HepG2 (cell line): ENCODE measurements at regions not wholly inside any gene's neighbourhood (a gene's known extent, or its start where the extent isn't known, plus 50 kb on each side); places are given as distances from the start of the nearest gene placed in this dataset.
A peak's percentile ranks its signal among the peaks of the same experiment; 100 is the strongest.
"Not testable (repeated sequence)": the region's sequence is repeated elsewhere in the genome, so short reads cannot be mapped to it uniquely, and the experiment has no call there.

Experiments
- ATAC-seq: fragments of 200-7000 bp; cut with Tn5 transposase; 3 replicates; pipeline ENCODE4 v1.9.1; 2020; ENCODE audit warnings: mild to moderate bottlenecking, moderate library complexity
- BruUV-seq: library from RNA; stranded (reverse); fragments of 400-500 nt; replicated peaks from 2 replicates; lab custom pipeline; 2021; lab: Mats Ljungman, UMichigan
- CTCF ChIA-PET: fragments of 300-600 bp; formaldehyde crosslinking; extraction: SDS; loops from one replicate; lab custom pipeline; 2021; ENCODE audit warnings: low total read pairs, inconsistent platforms, low intra/inter-chr PET ratio; lab: Yijun Ruan, JAX
- POLR2A ChIA-PET: fragments of 350-600 bp; sonication (Branson Sonifier 250); formaldehyde crosslinking; loops from one replicate; lab custom pipeline; 2020; ENCODE audit warnings: antibody characterized with exemption, inconsistent platforms; lab: Yijun Ruan, JAX
- DNase-seq: peaks from one replicate; pipeline ENCODE4 v3.0.0-alpha.2; 2015; ENCODE audit warnings: low spot score
- FAIRE-seq: peaks from 3 replicates; lab custom pipeline; 2011; peaks lifted over from hg19 to GRCh38; lab: Jason Lieb, UNC
- H2AFZ ChIP-seq: one replicate; pipeline ENCODE4 v1.6.1; 2011; ENCODE audit warnings: low read length, inconsistent platforms
- H3K27ac ChIP-seq: fragments of 300-600 bp; 3 replicates; pipeline ENCODE4 v1.8.0; 2011; ENCODE audit warnings: mixed run types, mild to moderate bottlenecking, mixed read lengths, low read length, inconsistent platforms; ENCODE audit not compliant: insufficient read depth; ENCODE audit errors: extremely low read length
- H3K27me3 ChIP-seq, 2 experiments: fragments of 200-600 bp in 1 of 2; 2 replicates in 1 of 2; 3 replicates in 1 of 2; pipeline versions ENCODE4 v1.6.0 to v1.8.0; 2011; ENCODE audit warnings: low read length in 2 of 2, mild to moderate bottlenecking in 2 of 2, moderate library complexity in 2 of 2, inconsistent platforms in 1 of 2; ENCODE audit not compliant: insufficient read depth in 2 of 2, control insufficient read depth in 1 of 2
- H3K36me3 ChIP-seq, 2 experiments: fragments of 200-600 bp in 1 of 2; replicated peaks in 1 of 2; 2 replicates in 1 of 2; 3 replicates in 1 of 2; pipeline versions ENCODE4 v1.5.1 to v1.8.0; 2011; ENCODE audit warnings: low read length in 2 of 2, inconsistent platforms in 1 of 2; ENCODE audit not compliant: insufficient read depth in 2 of 2, control insufficient read depth in 1 of 2
- H3K4me1 ChIP-seq: 2 replicates; pipeline ENCODE4 v1.5.1; 2012; ENCODE audit warnings: low read length, inconsistent platforms; ENCODE audit not compliant: insufficient read depth
- H3K4me2 ChIP-seq: 2 replicates; pipeline ENCODE4 v1.6.0; 2011; ENCODE audit warnings: low read depth, low read length, inconsistent platforms
- H3K4me3 ChIP-seq, 3 experiments: fragments of 200-600 bp in 1 of 3; sonication (generic), shearing (Covaris generic) in 1 of 3; replicated peaks in 1 of 3; 2 replicates each; pipeline ENCODE4 v1.5.1; 2011 to 2016; ENCODE audit warnings: low read length in 3 of 3, inconsistent platforms in 2 of 3, low read depth in 2 of 3, mild to moderate bottlenecking in 2 of 3, control low read depth in 1 of 3, mixed read lengths in 1 of 3; ENCODE audit not compliant: insufficient read depth in 1 of 3
- H3K79me2 ChIP-seq: one replicate; pipeline ENCODE4 v1.6.1; 2011; ENCODE audit warnings: low read length, inconsistent platforms; ENCODE audit not compliant: insufficient read depth
- H3K9ac ChIP-seq: 2 replicates; pipeline ENCODE4 v1.6.0; 2011; ENCODE audit warnings: mild to moderate bottlenecking, low read depth, low read length, inconsistent platforms; ENCODE audit not compliant: insufficient read depth
- H3K9me3 ChIP-seq: 2 replicates; pipeline ENCODE4 v1.5.1; 2012; ENCODE audit warnings: mild to moderate bottlenecking, low read length
- H4K20me1 ChIP-seq: 2 replicates; pipeline ENCODE4 v1.6.0; 2011; ENCODE audit warnings: inconsistent platforms, mild to moderate bottlenecking, low read length, moderate library complexity; ENCODE audit not compliant: insufficient read depth
- MAFF ChIP-seq: IDR thresholded peaks from 2 replicates; pipeline ENCODE4 v1.6.1; 2011; ENCODE audit warnings: low read depth, low read length, improper control_type of control experiment
- MAFK ChIP-seq, 2 experiments: IDR thresholded peaks in 1 of 2; conservative IDR thresholded peaks in 1 of 2; 2 replicates each; pipeline ENCODE4 v1.6.1; 2011; ENCODE audit warnings: improper control_type of control experiment in 2 of 2, low read length in 2 of 2
- NFE2L2 ChIP-seq: fragments of 150-350 bp; IDR thresholded peaks from 2 replicates; pipeline ENCODE4 v1.6.1; 2014; ENCODE audit warnings: low read length
- REST ChIP-seq, 2 experiments: IDR thresholded peaks; 2 replicates each; pipeline ENCODE4 v1.6.1; 2011 to 2012; ENCODE audit warnings: low read length in 2 of 2, borderline replicate concordance in 1 of 2, low read depth in 1 of 2, mild to moderate bottlenecking in 1 of 2, moderate library complexity in 1 of 2
- ZNF546 ChIP-seq: sonication (generic); formaldehyde crosslinking; conservative IDR thresholded peaks from 2 replicates; pipeline ENCODE4 v1.8.1; 2023; ENCODE audit warnings: mild to moderate bottlenecking, missing genetic modification reagents
- WGBS: methylation state at CpG from one replicate; pipeline ENCODE4 v1.1.6; 2017; ENCODE audit warnings: low lambda C conversion rate; 5-methylcytosine and 5-hydroxymethylcytosine counted together
- in situ Hi-C: cut with HindIII; loops from 2 replicates; pipeline ENCODE4 v1.10.0; 2017; ENCODE audit warnings: low pct_unique_long_range_greater_than_20kb; ENCODE audit not compliant: extremely low pct_ligation_motif_present
- intact Hi-C: fragments of 100-400 bp; cut with micrococcal nuclease; formaldehyde crosslinking; loops from one replicate; pipeline ENCODE4 v1.10.0; 2022; ENCODE audit not compliant: unreplicated experiment

GRCh38 chr14:49089107-49089506 lies 497.1 kb downstream of the RPS29 start:
- Histone ChIP-seq H3K4me3 (no peak overlapping the region), H2AFZ (no peak overlapping the region), H4K20me1 (no peaks in the 10 kb centered on the region), H3K4me1 (no peaks in the 10 kb centered on the region), H3K27me3 (no peaks in the 10 kb centered on the region), H3K36me3 (no peaks in the 10 kb centered on the region), H3K27ac (no peak overlapping the region), H3K4me2 (no peak overlapping the region), H3K79me2 (no peaks in the 10 kb centered on the region), H3K9ac (no peak overlapping the region), H3K9me3 (no peaks in the 10 kb centered on the region)
- BruUV-seq: no TSS peak
- ChIA-PET CTCF (no interaction called here), POLR2A (no interaction called here)
- in situ Hi-C loops (no loop called here), intact Hi-C loops (no loop called here)
- TF ChIP-seq NFE2L2: peak; percentile 58; the same call in 1 of the 2 replicates
- peak; percentile 94 to 97 for TF ChIP-seq MAFK (conservative IDR thresholded peaks at IDR 0.05 in 1 of 2, IDR thresholded peaks at IDR 0.05 in 1 of 2; ENCODE audit: low read length in 2 of 2)
- TF ChIP-seq MAFF: peak; percentile 96
- no peak for TF ChIP-seq ZNF546 (CRISPR knock-in tag)
- 31% methylated on average over 3 of the region's 3 CpGs for WGBS
- DNase-seq (no peak), FAIRE-seq (no peak), ATAC-seq (no peak)

- intact Hi-C loops, H3K4me1 ChIP-seq: not testable (repeated sequence)
These were observed 512.9 kb downstream of the RPS29 start for GRCh38 chr14:49073292-49073691.

More at GRCh38 chr14:49073292-49073691, 512.9 kb downstream of the RPS29 start:
- H3K79me2 ChIP-seq, ATAC-seq, DNase-seq, in situ Hi-C loops, H4K20me1 ChIP-seq, CTCF ChIA-PET, H3K27me3 ChIP-seq, H3K36me3 ChIP-seq, H3K9ac ChIP-seq, H3K27ac ChIP-seq, H2AFZ ChIP-seq, BruUV-seq, FAIRE-seq, H3K4me2 ChIP-seq, POLR2A ChIA-PET, H3K4me3 ChIP-seq: not testable (repeated sequence)
- peak in 1 of 2 experiments; percentile 78; a peak in 2 of 4 replicates for TF ChIP-seq REST (IDR thresholded peaks at IDR 0.05; ENCODE audit: borderline replicate concordance in 1 of 2, low read depth in 1 of 2, low read length in 2 of 2)
- peaks cover 18% of the 10 kb centered on the region; the same call in 1 of the 2 replicates for H3K9me3 ChIP-seq
